EL (cell line): ENCODE measurements at regions not wholly inside any gene's neighbourhood (a gene's known extent, or its start where the extent isn't known, plus 50 kb on each side); places are given as distances from the start of the nearest gene placed in this dataset.

Source experiments
- DNase-seq: peaks from one replicate; pipeline ENCODE4 v3.0.0-alpha.2; 2016

DNA sequence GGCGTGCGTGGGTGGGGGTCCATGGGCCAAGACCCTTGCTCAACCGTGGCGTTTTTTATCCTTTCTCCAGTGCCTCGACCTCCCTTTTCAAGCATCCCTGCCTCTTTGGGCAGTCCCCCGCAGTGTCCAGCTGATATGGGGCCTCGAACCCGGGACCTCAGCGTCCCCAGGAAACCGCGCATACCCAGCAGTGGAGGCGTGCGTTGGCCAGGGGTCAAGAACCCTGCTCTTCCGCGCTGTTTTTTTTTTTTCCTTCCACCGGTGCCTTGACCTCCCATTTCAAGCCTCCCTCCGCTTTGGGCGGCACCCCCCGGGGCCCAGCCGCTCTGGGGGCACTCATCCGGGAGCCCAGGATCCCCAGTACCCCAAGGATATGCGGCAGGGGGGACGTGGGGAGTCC lies 325.8 kb downstream of the ALG10 start:
- no peak for DNase-seq

DNA sequence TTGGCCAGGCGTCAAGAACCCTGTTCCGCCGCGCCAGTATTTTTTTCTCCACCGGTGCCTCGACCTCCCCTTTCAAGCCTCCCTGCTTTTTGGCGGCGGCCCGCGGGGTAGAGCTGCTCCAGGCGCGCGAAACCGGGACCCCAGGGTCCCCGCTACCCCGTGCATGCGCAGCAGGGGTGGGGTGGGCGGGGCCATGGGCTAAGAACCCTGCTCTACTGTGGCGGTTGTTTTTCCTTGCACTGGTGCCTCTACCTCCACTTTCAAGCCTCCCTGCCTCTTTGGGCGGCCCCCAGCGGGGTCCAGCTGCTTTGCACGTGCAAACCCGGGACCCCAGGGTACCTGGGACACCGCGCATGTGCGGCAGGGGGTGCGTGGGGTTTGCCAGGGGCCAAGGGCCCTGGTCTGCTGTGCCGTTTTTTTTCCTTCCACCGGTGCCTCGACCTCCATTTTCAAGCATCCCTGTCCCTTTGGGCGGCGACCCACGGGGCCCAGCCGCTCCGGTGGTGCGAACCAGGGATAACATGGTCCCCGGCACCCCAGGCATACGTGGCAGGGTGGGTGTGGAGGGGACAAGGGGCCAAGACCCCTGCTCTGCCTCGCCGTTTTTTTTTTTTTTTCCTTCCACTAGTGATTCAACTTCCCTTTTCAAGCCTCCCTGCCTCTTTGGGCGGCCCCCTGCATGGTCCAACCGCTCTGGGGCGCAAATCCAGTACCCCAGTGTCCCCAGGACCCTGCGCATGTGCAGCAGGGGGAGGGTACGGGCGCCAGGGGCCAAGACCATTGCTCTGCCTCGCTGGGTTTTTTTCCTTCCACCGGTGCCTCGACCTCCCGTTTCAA lies 326.8 kb downstream of the ALG10 start:
- DNase-seq = no peak

DNA sequence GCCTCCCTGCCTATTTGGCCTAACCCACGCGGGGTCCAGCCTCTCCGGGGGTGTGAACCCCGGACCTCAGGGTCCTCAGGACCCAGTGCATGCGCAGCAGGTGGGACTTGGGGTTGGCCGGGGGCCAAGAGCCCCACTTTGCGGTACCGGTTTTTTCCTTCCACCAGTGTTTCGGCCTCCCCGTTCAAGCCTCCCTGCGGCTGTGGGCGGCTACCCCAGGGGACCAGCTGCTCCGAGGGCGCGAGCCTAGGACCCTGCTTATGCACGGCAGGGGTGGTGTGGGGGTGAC lies 327.3 kb downstream of the ALG10 start:
- no peak for DNase-seq

DNA sequence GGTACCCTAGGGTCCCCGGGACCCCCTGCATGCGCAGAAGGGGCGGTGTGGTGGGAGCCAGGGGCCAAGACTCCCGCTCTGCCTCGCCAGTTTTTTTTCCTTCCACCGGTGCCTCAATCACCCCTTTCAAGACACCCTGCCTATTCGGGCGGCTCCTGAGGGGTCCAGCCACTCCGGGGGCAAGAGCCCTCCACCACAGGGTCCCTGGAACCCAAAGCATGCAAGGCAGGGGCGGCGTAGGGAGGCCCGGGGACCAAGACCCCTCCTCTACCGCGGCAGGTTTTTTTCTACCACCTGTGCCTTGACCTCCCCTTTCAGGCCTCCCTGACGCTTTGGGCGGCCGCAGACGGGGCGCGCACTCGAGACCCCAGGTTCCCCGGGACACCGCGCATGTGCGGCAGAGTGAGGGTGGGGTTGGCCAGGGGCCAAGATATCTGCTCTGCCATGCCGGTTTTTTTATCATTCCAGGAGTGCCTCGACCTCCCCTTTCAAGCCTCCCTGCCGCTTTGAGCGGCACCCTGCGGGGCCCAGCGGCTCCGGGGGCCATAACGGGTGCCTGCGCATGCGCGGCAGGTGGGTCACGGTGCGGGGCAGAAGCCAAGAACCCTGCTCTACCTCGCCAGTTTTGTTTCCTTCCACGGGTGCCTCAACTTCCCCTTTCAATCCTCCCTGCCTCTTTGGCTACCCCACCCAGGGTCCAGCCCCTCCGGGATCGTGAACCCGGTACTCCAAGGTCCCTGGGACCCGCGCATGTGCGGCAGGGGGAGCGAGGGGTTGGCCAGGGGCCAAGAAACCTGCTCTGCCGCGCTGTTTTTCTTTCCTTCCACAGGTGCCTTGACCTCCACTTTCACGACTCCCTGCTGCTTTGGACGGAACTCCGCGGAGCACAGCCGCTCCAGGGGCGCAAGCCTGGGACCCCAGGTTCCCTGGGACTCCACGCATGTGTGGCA lies 328.1 kb downstream of the ALG10 start:
- DNase-seq = no peak

DNA sequence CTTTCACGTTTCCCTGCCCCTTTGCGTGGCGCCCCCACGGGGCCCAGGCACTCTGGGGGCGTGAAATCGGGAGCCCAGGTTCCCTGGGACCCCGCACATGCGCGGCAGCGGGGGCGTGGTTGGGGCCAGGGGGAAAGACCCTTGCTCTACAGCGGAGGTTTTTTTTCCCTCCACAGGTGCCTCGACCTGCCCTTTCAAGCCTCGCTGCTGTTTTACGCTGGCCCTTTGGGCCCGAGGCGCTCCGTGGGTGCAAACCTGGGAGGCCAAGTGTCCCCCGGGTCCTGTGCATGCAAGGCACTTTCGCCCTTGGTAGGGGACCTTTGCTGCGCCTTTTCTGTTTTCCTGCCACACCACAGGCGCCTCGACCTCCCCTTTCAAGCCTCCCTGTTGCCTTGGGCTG lies 329.8 kb downstream of the ALG10 start:
- no peak for DNase-seq

DNA sequence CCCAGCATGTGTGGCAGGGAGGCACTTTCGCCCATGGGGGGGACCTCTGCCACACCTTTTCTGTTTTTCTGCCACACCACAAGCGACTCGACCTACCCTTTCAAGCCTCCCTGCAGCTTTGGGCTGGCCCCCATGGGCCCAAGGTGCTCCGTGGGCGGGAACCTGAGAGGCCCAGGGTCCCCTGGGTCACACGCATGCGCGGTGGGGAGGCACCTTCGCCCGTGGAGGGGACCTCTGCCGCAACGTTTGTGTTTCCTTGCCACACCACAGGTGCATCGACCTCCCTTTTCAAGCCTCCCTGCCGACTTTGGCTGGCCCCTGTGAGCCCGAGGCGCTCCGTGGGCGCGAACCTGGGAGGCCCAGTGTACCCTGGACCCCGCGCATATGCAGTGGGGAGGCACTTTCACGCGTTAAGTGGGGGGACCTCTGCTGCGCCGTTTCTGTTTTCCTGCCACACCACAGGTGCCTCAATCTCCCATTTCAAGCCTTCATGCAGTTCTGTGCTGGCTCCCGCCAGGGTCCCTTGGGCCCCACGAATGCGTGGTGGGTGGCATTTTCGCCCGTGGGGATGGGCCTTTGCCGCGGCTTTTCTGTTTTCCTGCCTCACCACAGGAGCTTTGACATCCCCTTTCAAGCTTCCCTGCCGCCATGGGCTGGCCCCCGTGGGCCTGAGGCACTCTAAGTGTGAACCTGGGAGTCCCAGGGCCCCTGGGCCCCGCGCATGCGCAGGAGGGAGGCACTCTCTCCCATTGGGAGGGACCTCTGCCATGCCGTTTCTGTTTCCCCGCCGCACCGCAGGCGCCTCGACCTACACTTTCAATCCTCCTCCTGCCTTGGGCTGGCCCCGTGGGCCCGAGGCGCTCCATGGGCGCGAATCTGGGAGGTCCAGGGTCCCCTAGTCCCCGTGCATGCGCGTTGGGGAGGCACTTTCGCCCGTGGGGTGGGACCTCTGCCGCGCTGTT lies 332.2 kb downstream of the ALG10 start:
- DNase-seq = no peak

DNA sequence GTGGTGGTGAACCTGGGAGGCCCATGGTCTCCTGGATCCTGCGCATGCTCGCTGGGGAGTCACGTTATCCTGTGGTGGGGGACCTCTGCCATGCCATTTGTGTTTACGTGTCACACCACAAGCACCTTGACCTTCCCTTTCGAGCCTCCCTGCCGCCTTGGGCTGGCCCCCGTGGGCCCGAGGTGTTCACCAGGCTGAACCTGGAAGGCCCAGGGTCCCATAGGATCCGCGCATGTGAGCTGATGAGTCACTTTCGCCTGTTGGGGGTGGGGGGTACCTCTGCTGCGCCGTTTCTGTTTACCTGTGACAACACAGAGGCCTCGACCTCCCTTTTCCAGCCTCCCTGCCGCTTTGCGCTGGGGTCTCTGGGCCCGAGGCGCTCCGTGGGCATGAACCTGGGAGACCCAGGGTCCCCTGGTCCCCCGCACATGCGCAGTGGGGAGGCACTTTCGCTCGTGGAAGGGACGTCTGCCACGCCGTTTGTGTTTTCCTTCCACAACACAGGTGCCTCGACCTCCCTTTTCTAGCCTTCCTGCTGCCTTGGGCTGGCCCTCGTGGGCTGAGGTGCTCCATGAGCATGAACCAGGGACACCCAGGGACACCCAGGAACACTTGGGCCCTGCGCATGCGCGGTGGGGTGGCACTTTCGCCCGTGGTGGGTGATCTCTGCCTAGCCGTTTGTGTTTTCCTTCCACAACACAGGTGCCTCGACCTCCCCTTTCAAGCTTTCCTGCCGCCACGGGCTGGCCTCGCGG lies 334.1 kb downstream of the ALG10 start:
- no peak for DNase-seq

DNA sequence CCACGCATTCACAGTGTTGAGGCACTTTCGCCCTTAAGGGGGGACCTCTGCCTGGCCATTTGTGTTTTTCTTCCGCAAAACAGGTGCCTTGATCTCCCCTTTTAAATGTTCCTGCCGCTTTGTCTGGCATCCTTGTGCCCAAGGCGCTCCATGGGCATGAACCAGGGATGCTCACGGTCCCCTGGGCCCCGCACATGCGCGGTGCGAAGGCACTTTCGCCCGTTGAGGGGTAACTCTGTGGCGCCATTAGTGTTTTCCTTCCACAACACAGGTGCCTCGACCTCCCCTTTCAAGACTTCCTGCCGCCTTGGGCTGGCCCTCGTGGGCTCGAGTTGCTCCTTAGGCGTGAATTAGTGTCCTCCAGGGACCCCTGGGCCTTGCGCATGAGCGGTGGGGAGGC lies 335.5 kb downstream of the ALG10 start:
- no peak for DNase-seq

DNA sequence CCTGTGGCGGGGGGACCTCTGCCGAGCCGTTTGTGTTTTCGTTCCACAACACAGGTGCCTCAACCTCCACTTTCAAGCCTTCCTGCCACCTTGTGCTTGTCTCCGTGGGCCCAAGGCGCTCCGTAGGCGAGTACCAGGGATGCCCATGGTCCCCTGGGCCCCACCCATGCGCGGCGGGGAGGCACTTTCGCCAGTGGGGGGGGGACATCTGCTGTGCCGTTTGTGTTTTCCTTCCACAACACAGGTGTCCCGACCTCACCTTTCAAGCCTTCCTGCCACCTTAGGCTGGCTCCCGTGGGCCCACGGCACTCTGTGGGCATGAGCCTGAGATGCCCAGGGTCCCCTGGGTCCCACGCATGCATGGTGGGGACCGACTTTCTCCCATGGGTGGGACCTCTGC lies 335.9 kb downstream of the ALG10 start:
- no peak for DNase-seq

DNA sequence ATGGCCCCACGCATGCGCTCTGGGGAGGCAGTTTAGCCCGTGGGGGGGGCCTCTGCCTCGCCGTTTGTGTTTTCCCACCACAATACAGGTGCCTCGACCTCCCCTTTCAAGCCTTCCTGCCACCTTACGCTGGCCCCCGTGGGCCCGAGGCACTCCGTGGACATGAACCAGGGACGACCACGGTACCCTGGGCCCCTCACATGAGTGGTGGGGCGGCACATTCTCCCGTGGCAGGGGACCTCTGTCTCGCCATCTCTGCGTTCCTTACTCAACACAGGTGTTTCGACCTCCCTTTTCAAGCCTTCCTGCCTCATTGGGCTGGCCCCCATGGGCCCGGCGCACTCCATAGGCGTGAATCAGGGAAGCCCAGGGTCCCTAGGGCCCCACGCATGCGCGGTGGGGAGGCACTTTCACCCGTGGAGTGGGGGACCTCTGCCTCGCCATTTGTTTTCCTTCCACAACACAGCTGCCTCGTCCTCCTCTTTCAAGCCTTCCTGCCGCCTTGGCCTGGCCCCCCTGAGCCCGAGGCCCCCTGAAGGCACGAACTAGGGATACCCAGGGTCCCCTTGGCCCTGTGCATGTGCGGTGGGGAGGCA lies 339.5 kb downstream of the ALG10 start:
- DNase-seq = no peak

DNA sequence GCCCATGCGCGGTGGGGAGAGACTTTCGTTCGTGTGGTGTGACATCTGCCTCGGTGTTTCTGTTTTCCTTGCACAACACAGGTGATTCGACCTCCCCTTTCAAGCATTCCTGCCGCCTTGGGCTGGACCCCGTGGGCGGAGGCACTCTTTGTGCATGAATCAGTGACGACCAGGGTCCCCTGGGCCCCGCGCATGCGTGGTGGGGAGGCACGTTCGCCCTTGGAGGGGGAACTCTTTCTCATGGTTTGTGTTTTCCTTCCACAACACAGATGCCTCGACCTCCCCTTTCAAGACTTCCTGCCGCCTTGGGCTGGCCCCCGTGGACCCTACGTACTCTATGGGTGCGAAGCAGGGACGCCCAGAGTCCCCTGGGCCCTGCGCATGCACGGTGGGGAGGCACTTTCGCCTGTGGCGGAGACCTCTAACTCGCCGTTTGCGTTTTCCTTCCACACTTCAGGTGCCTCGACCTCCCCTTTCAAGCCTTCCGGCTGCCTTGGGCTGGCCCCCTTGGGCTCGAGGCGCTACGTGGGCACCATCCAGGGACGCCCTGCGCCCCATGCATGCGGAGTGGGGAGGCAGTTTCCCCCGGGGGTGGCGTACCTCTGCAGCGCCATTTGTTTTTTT lies 340.9 kb downstream of the ALG10 start:
- DNase-seq = no peak

DNA sequence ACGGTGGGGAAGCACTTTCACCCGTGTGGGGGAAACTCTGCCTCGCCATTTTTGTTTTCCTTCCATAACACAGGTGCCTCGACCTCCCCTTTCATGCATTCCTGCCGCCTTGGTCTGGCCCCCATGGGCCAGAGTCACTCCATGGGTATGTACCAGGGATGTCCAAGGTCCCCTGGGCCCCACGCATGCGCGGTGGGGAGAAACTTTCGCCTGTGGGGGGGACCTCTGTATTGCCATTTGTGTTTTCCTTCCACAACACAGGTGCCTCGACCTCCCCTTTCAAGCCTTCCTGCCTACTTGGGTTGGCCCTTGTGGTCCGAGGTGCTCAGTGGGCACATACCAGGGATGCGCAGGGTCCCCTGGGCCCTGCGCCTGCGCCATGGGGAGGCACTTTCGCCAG lies 345.8 kb downstream of the ALG10 start:
- DNase-seq = no peak

DNA sequence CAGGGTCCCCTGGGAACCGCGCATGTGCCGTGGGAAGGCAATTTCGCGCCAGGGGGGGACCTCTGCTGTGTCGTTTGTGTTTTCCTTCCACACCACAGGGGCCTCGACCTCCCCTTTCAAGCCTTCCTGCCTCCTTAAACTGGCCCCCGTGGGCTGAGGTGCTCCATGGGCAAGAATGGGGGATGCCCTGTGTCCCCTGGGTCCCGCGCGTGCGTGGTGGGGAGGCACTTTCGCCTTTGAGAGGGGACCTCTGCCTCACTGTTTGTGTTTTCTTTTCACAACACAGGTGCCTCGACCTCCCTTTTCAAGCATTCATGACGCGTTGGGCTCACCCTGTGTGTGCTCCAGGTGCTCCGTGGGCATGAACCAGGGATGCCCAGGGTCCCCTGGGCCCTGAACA lies 348.8 kb downstream of the ALG10 start:
- DNase-seq = no peak

DNA sequence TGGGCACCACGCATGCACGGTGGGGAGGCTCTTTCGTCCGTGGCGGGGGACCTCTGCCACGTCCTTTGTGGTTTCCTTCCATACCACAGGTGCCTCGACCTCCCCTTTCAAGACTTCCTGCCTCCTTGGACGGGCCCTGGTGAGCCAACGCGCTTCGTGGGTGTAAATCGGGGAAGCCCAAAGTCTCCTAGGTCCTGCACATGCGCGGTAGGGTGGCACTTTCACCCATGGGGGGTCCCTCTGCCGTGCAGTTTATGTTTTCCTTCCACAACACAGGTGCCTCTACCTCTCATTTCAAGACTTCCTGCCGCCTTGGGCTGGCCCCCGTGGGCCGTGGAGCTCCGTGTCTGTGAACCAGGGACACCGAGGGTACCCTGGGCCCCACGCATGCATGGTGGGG lies 349.7 kb downstream of the ALG10 start:
- DNase-seq = no peak

DNA sequence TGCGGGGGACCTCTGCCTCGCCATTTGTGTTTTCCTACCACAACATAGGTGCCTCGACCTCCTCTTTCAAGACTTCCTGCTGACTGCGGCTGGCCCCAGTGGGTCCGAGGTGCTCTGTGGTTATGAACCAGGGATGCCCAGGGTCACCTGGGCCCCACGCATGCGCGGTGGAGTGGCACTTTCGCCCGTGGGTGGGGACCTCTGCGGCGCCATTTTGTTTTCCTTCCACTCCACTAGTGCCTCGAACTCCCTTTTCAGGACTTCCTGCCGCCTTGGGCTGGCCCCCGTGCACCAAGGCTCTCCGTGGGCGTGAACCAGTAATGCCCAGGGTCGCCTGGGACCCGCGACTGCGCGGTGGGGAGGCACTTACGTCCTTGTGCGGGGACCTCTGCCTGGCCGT lies 351.6 kb downstream of the ALG10 start:
- DNase-seq = no peak

DNA sequence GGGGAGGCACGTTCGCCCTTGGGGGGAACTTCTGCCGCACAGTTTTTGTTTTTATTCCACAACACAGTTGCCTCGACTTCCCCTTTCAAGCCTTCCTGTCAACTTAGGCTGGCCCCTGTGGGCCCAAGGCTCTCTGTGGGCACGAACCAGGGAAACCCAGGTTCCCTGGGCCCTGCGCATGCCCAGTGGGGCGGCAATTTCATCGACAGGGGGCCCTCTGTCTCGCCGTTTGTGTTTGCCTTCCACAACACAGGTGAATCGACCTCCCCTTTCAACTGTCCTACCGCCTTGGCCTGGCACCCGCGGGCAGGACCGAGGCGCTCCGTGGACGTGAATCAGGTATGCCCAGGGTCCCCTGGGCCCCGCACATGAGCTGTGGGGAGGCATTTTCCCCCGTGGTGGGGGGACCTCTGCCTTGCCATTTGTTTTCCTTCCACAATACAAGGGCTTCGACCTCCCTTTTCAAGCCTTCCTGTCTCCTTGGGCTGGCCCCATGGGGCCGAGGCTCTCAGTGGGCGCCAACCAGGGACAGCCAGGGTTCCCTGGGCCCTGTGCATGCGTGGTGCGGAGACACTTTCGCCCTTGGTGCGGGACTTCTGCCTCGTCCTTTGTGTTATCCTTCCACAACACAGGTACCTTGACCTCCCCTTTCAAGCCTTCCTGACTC lies 354.0 kb downstream of the ALG10 start:
- no peak for DNase-seq

DNA sequence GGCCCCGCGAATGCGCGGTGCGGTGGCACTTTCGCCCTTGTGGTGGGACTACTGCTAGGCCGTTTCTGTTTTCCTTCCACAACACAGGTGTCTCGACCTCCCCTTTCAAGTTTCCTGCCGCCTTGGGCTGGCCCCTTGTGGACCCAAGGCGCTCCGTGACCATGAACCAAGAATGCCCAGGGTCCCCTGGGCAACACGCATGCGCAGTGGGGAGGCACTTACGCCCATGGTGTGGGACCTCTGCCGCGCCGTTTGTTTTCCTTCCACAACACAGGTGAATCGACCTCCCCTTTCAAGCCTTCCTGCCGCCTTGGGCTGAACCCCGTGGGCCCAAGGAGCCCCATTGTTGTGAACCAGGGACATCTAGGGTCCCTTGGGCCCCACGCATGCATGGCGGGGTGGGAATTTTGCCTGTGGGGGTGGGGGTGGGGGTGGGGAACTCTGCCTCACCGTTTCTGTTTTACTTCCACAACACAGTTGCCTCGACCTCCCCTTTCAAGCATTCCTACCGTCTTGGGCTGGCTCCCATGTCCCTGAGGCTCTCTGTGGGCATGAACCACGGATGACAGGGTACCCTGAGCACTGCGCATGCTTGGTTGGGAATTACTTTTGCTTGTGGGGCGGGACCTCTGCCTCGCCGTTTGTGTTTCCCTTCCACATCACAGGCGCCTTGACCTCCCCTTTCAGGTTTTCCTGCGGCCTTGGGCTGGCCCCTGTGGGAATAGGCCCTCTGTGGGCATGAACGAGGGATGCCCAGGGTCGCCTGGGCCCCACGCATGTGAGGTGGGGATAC lies 355.1 kb downstream of the ALG10 start:
- no peak for DNase-seq

DNA sequence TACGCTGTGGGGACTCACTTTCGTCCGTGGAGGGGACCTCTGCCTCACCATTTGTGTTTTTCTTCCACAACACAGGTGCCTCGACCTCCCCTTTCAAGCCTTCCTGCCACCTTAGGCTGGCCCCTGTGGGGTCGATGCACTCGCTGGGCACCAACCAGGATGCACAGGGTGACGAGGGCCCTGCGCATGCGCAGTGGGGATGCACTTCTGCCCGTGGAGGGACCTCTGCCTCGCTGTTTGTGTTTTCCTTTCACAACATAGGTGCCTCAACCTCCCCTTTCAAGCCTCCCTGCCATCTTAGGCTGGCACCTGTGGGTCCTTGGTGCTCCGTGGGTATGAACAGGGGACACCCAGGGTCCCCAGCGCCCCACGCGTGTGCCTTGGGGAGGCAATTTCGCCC lies 356.8 kb downstream of the ALG10 start:
- DNase-seq = no peak

DNA sequence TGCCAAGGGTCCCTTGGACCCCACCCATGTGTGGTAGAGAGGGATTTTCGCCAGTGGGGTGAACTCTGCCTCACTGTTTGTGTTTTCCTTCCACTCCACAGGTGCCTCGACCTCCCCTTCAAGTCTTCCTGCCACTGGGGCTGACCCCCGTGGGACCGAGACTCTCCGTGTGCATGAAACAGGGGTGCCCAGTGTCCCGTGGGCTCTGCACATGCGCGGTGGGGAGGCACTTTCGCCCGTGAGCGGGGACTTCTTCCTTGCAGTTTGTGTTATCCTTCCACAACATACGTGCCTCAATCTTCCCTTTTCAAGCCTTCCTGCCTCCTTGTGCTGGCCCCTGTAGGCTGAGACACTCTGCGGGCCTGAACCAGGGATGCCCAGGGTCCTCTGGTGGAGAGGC lies 362.4 kb downstream of the ALG10 start:
- no peak for DNase-seq

DNA sequence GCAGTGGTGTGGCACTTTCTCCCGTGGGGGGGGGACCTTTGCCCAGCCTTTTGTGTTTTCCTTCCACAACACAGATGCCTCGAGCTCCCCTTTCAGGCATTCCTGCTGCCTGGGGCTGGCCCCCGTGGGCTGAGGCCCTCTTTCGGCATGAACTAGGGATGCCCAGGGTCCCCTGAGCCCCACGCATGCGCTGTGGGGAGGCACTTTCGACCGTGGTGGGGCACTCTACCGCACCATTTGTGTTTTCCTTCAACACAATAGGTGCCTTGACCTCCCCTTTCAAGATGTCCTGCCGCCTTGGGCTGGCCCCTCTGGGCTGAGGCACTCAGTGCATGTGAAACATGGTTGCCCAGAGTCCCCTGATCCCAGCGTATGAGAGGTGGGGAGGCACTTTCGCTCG lies 363.7 kb downstream of the ALG10 start:
- DNase-seq = no peak
